ENCODE measurements at regions not wholly inside any gene's neighbourhood (a gene's known extent, or its start where the extent isn't known, plus 50 kb on each side); places are given as distances from the start of the nearest gene placed in this dataset.
"Not testable (repeated sequence)": the region's sequence is repeated elsewhere in the genome, so short reads cannot be mapped to it uniquely, and the experiment has no call there.

- Histone ChIP-seq H3K9me3 (0 out of 2 replicates have a peak, but pooled peaks cover 4% of the 10 kb centered on the region), H3K27me3 (replicated peaks; ENCODE audit: control insufficient read depth, insufficient read depth, low read length) (no peaks in the 10 kb centered on the region), H3K36me3 (ENCODE audit: control insufficient read depth, insufficient read depth, low read length) (no peaks in the 10 kb centered on the region), H3K4me3 (ENCODE audit: low read depth, low read length) (no peak overlapping the region), H3K4me1 (no peaks in the 10 kb centered on the region)
- no peak overlapping the region for H3K27ac Mint-ChIP-seq (ENCODE audit: unreplicated experiment)
- peaks cover 24% of the 10 kb centered on the region for H3K27me3 Mint-ChIP-seq (ENCODE audit: insufficient read depth, unreplicated experiment)
- CTCF ChIA-PET: no interaction called here
- DNase-seq: no peak
- TF ChIP-seq, protein P1, sequence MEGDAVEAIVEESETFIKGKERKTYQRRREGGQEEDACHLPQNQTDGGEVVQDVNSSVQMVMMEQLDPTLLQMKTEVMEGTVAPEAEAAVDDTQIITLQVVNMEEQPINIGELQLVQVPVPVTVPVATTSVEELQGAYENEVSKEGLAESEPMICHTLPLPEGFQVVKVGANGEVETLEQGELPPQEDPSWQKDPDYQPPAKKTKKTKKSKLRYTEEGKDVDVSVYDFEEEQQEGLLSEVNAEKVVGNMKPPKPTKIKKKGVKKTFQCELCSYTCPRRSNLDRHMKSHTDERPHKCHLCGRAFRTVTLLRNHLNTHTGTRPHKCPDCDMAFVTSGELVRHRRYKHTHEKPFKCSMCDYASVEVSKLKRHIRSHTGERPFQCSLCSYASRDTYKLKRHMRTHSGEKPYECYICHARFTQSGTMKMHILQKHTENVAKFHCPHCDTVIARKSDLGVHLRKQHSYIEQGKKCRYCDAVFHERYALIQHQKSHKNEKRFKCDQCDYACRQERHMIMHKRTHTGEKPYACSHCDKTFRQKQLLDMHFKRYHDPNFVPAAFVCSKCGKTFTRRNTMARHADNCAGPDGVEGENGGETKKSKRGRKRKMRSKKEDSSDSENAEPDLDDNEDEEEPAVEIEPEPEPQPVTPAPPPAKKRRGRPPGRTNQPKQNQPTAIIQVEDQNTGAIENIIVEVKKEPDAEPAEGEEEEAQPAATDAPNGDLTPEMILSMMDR (IDR thresholded peaks at IDR 0.05; ENCODE audit: insufficient read depth in 1 of 2, low read depth in 1 of 2, low read length in 1 of 2, severe bottlenecking in 1 of 2, unreplicated experiment in 1 of 2): no peak
- H3K9me3 Mint-ChIP-seq (ENCODE audit: unreplicated experiment): no peaks in the 10 kb centered on the region
- intact Hi-C loops (cut with micrococcal nuclease; ENCODE audit: unreplicated experiment): no loop called here
- H3K36me3 Mint-ChIP-seq (ENCODE audit: insufficient read depth, unreplicated experiment): no peaks in the 10 kb centered on the region
- BruUV-seq (replicated peaks): no TSS peak
- no peak overlapping the region for H3K4me3 Mint-ChIP-seq (ENCODE audit: unreplicated experiment)
- no peaks in the 10 kb centered on the region for H3K4me1 Mint-ChIP-seq (ENCODE audit: low read depth, unreplicated experiment)
- POLR2A ChIA-PET: no interaction called here
These were observed 272.8 kb upstream of the ZNF32 start for GRCh38 chr10:43921478-43921877.

DNA sequence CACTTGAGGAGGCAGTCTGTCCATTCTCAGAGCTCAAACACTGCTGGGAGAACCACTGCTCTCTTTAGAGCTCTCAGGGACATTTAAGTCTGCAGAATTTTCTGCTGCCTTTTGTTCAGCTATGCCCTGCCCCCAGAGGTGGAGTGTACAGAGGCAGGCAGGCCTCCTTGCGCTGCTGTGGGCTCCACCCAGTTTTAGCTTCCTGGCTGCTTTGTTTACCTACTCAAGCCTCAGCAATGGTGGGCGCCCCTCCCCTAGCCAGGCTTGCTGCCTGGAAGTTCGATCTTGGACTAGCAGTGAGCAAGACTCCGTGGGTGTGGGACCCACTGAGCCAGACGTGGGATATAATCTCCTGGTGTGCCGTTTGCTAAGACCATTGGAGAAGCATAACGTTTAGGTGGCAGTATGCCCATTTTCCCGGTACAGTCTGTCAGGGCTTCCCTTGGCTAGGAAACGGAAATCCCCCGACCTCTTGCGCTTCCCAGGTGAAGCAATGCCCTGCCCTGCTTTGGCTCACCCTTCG, 271.6 kb upstream of the ZNF32 start:
- H3K9me3 Mint-ChIP-seq (ENCODE audit: unreplicated experiment); POLR2A ChIA-PET; intact Hi-C loops (cut with micrococcal nuclease; ENCODE audit: unreplicated experiment); CTCF ChIA-PET; H3K4me3 Mint-ChIP-seq (ENCODE audit: unreplicated experiment); H3K27me3 ChIP-seq (replicated peaks; ENCODE audit: control insufficient read depth, insufficient read depth, low read length); H3K36me3 ChIP-seq (ENCODE audit: control insufficient read depth, insufficient read depth, low read length); H3K4me3 ChIP-seq (ENCODE audit: low read depth, low read length); H3K9me3 ChIP-seq; H3K4me1 ChIP-seq; H3K36me3 Mint-ChIP-seq (ENCODE audit: insufficient read depth, unreplicated experiment); H3K4me1 Mint-ChIP-seq (ENCODE audit: low read depth, unreplicated experiment); DNase-seq; H3K27ac Mint-ChIP-seq (ENCODE audit: unreplicated experiment); BruUV-seq (replicated peaks): not testable (repeated sequence)
- H3K27me3 Mint-ChIP-seq (ENCODE audit: insufficient read depth, unreplicated experiment): peaks cover 21% of the 10 kb centered on the region

DNA sequence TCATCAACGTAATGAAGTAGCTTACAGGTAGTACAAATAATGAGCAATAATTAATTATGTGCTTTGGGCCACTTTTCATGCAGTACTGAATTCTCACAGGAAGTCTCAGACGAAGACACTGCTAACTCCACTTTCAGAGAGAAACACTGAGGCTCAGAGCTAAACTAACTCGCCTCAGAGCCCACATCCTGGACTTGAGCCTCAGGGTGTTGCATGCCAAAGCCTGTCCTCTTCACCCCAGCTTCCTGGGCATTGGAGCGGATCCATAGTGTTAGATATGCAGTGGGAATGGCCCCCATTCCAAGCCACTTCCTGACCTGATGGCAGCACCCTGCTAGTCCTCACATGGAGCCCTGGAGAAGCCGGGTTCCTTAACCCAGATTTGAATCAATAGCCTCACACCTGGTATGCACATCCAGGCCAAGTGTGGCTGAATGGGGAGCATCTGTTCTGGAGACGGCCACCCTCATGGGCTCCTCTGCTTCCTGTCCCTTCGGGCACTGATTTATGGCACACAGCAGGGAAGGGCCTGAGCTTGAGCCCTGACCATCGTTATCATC, 265.1 kb upstream of the ZNF32 start:
- no peak for DNase-seq
- H3K4me3 ChIP-seq (ENCODE audit: low read depth, low read length): no peak overlapping the region
- Mint-ChIP-seq H3K36me3 (ENCODE audit: insufficient read depth, unreplicated experiment) (no peaks in the 10 kb centered on the region), H3K4me1 (ENCODE audit: low read depth, unreplicated experiment) (no peaks in the 10 kb centered on the region), H3K27me3 (ENCODE audit: insufficient read depth, unreplicated experiment) (peaks cover 17% of the 10 kb centered on the region), H3K9me3 (ENCODE audit: unreplicated experiment) (no peaks in the 10 kb centered on the region), H3K4me3 (ENCODE audit: unreplicated experiment) (no peak overlapping the region), H3K27ac (ENCODE audit: unreplicated experiment) (no peak overlapping the region)
- intact Hi-C loops (cut with micrococcal nuclease; ENCODE audit: unreplicated experiment): no loop called here
- H3K36me3 ChIP-seq (ENCODE audit: control insufficient read depth, insufficient read depth, low read length): no peaks in the 10 kb centered on the region
- no peaks in the 10 kb centered on the region for H3K4me1 ChIP-seq
- no TSS peak for BruUV-seq (replicated peaks)
- TF ChIP-seq, protein P1 (IDR thresholded peaks at IDR 0.05; ENCODE audit: insufficient read depth in 1 of 2, low read depth in 1 of 2, low read length in 1 of 2, severe bottlenecking in 1 of 2, unreplicated experiment in 1 of 2): no peak
- ChIA-PET CTCF (no interaction called here), POLR2A (no interaction called here)
- no peaks in the 10 kb centered on the region for H3K27me3 ChIP-seq (replicated peaks; ENCODE audit: control insufficient read depth, insufficient read depth, low read length)
- H3K9me3 ChIP-seq: 0 out of 2 replicates have a peak, but pooled peaks cover 3% of the 10 kb centered on the region
